DND-41 (cell line): ENCODE measurements at regions not wholly inside any gene's neighbourhood (a gene's known extent, or its start where the extent isn't known, plus 50 kb on each side); places are given as distances from the start of the nearest gene placed in this dataset.

Source experiments
- EZH2 ChIP-seq: IDR thresholded peaks from 3 replicates; pipeline ENCODE4 v1.6.1; 2012; ENCODE audit warnings: borderline replicate concordance, low read depth, mild to moderate bottlenecking, moderate library complexity, low read length, inconsistent platforms; ENCODE audit not compliant: severe bottlenecking
- TF ChIP-seq, protein P1 (sequence below): IDR thresholded peaks from 2 replicates; pipeline ENCODE4 v1.5.1; 2012; ENCODE audit warnings: borderline replicate concordance, low read length, moderate library complexity, mild to moderate bottlenecking; ENCODE audit not compliant: poor library complexity, severe bottlenecking; ENCODE audit errors: extremely low read depth

DNA sequence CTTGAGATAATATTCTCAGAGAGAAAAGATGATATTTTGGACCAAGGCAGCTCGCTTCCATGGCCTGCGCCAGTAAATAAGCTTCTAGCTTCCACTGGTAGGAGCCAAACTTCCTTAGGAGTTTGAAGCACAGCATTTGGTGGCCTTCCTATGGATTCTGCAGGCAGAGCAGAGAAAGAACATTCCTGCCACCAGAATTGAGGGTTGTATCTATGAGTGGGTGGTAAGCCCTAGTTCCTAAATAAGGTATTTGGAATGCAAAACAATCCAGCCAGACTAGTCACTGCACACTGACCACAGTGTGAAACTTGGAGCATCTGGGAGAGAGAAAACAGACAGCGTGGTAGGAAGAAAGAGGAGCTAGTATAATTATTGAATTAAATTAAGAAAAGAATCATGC lies 54.1 kb upstream of the BCAR3 start:
- TF ChIP-seq, protein P1, sequence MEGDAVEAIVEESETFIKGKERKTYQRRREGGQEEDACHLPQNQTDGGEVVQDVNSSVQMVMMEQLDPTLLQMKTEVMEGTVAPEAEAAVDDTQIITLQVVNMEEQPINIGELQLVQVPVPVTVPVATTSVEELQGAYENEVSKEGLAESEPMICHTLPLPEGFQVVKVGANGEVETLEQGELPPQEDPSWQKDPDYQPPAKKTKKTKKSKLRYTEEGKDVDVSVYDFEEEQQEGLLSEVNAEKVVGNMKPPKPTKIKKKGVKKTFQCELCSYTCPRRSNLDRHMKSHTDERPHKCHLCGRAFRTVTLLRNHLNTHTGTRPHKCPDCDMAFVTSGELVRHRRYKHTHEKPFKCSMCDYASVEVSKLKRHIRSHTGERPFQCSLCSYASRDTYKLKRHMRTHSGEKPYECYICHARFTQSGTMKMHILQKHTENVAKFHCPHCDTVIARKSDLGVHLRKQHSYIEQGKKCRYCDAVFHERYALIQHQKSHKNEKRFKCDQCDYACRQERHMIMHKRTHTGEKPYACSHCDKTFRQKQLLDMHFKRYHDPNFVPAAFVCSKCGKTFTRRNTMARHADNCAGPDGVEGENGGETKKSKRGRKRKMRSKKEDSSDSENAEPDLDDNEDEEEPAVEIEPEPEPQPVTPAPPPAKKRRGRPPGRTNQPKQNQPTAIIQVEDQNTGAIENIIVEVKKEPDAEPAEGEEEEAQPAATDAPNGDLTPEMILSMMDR = no peak
- TF ChIP-seq EZH2 = no peak
